ENCODE measurements at regions not wholly inside any gene's neighbourhood (a gene's known extent, or its start where the extent isn't known, plus 50 kb on each side); places are given as distances from the start of the nearest gene placed in this dataset.

GRCh38 chr2:21715887-21716286, 592.1 kb downstream of the TDRD15 start:
- TF ChIP-seq, protein P1, sequence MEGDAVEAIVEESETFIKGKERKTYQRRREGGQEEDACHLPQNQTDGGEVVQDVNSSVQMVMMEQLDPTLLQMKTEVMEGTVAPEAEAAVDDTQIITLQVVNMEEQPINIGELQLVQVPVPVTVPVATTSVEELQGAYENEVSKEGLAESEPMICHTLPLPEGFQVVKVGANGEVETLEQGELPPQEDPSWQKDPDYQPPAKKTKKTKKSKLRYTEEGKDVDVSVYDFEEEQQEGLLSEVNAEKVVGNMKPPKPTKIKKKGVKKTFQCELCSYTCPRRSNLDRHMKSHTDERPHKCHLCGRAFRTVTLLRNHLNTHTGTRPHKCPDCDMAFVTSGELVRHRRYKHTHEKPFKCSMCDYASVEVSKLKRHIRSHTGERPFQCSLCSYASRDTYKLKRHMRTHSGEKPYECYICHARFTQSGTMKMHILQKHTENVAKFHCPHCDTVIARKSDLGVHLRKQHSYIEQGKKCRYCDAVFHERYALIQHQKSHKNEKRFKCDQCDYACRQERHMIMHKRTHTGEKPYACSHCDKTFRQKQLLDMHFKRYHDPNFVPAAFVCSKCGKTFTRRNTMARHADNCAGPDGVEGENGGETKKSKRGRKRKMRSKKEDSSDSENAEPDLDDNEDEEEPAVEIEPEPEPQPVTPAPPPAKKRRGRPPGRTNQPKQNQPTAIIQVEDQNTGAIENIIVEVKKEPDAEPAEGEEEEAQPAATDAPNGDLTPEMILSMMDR (IDR thresholded peaks at IDR 0.05; ENCODE audit: low read depth, low read length): no peak
- no peak for TF ChIP-seq EZH2phosphoT487 (IDR thresholded peaks at IDR 0.05; ENCODE audit: low read depth)
